GM23338 (cell line): ENCODE measurements at regions not wholly inside any gene's neighbourhood (a gene's known extent, or its start where the extent isn't known, plus 50 kb on each side); places are given as distances from the start of the nearest gene placed in this dataset.

ENCODE experiments used
- ATAC-seq: fragments of 200-7000 bp; cut with Tn5 transposase; 3 replicates; pipeline ENCODE4 v1.9.1; 2020
- DNase-seq: peaks from one replicate; pipeline ENCODE4 v3.0.0-alpha.2; 2015; ENCODE audit warnings: low spot score
- H2AFZ ChIP-seq: fragments of 200-600 bp; sonication (generic); 2 replicates; pipeline ENCODE4 v1.8.0; 2016; ENCODE audit warnings: antibody characterized with exemption, mild to moderate bottlenecking, moderate library complexity
- H3F3A ChIP-seq: fragments of 200-600 bp; sonication (generic); replicated peaks from 2 replicates; pipeline ENCODE4 v1.8.0; 2017; ENCODE audit warnings: antibody characterized with exemption, mixed run types, low read depth
- H3K27ac ChIP-seq: fragments of 200-600 bp; sonication (generic); 2 replicates; pipeline ENCODE4 v1.6.1; 2016; ENCODE audit warnings: low read depth
- H3K27me3 ChIP-seq: fragments of 200-600 bp; sonication (generic); 2 replicates; pipeline ENCODE4 v1.8.0; 2016; ENCODE audit warnings: mild to moderate bottlenecking, mixed run types, moderate library complexity; ENCODE audit not compliant: insufficient read depth
- H3K36me3 ChIP-seq: fragments of 200-600 bp; sonication (generic); 2 replicates; pipeline ENCODE4 v1.8.0; 2016; ENCODE audit warnings: mild to moderate bottlenecking; ENCODE audit not compliant: insufficient read depth
- H3K4me1 ChIP-seq: fragments of 200-600 bp; sonication (generic); 2 replicates; pipeline ENCODE4 v1.8.0; 2016; ENCODE audit warnings: mild to moderate bottlenecking, moderate library complexity; ENCODE audit not compliant: insufficient read depth
- H3K4me2 ChIP-seq: fragments of 200-600 bp; sonication (generic); 2 replicates; pipeline ENCODE4 v1.7.1; 2017; ENCODE audit warnings: mixed run types
- H3K4me3 ChIP-seq: fragments of 200-600 bp; sonication (generic); 2 replicates; pipeline ENCODE4 v1.6.1; 2016; ENCODE audit warnings: mixed run types
- H3K79me2 ChIP-seq: fragments of 200-600 bp; sonication (generic); replicated peaks from 2 replicates; pipeline ENCODE4 v1.8.0; 2017; ENCODE audit warnings: mild to moderate bottlenecking; ENCODE audit not compliant: insufficient read depth
- H3K9me2 ChIP-seq: fragments of 200-600 bp; sonication (generic); 2 replicates; pipeline ENCODE4 v1.8.0; 2017; ENCODE audit not compliant: insufficient read depth
- H4K20me1 ChIP-seq: fragments of 200-600 bp; sonication (generic); replicated peaks from 2 replicates; pipeline ENCODE4 v1.8.0; 2017; ENCODE audit warnings: mild to moderate bottlenecking; ENCODE audit not compliant: insufficient read depth
- H3K27ac Mint-ChIP-seq: 2 replicates; pipeline ENCODE4 v1.8.0; 2020; ENCODE audit warnings: inconsistent platforms, mild to moderate bottlenecking, moderate library complexity, mixed read lengths
- H3K27me3 Mint-ChIP-seq: 3 replicates; pipeline ENCODE4 v1.8.0; 2022; ENCODE audit warnings: low read depth, mild to moderate bottlenecking, moderate library complexity, mixed read lengths, inconsistent platforms; ENCODE audit not compliant: insufficient read depth, poor library complexity
- H3K36me3 Mint-ChIP-seq: 3 replicates; pipeline ENCODE4 v1.8.0; 2021; ENCODE audit warnings: low read depth, mild to moderate bottlenecking, inconsistent platforms, moderate library complexity, mixed read lengths
- H3K4me1 Mint-ChIP-seq: 3 replicates; pipeline ENCODE4 v1.8.0; 2020; ENCODE audit warnings: mild to moderate bottlenecking, inconsistent platforms, mixed read lengths
- H3K4me3 Mint-ChIP-seq: 3 replicates; pipeline ENCODE4 v1.8.0; 2021; ENCODE audit warnings: moderate library complexity, mild to moderate bottlenecking, inconsistent platforms, mixed read lengths
- H3K9me3 Mint-ChIP-seq: 3 replicates; pipeline ENCODE4 v1.8.0; 2020; ENCODE audit warnings: moderate library complexity, mild to moderate bottlenecking, inconsistent platforms, mixed read lengths
- CREB1 ChIP-seq: fragments of 250-450 bp; sonication (Bioruptor Pico); IDR thresholded peaks from 2 replicates; pipeline ENCODE4 v1.5.0; 2020; ENCODE audit warnings: low read depth, mild to moderate bottlenecking, moderate library complexity
- EZH2 ChIP-seq: fragments of 200-600 bp; sonication (generic); IDR thresholded peaks from one replicate; pipeline ENCODE4 v1.8.0; 2017; ENCODE audit warnings: antibody characterized with exemption, mild to moderate bottlenecking, low read depth; ENCODE audit not compliant: unreplicated experiment
- STAT1 ChIP-seq: IDR thresholded peaks from one replicate; pipeline ENCODE4 v1.6.1; 2016; ENCODE audit warnings: antibody characterized with exemption; ENCODE audit not compliant: unreplicated experiment
- ZNF114 ChIP-seq: fragments of 250-450 bp; sonication (Bioruptor Pico); IDR thresholded peaks from 2 replicates; pipeline ENCODE4 v1.5.0; 2020; ENCODE audit warnings: mild to moderate bottlenecking, moderate library complexity
- ZNF331 ChIP-seq: fragments of 250-450 bp; sonication (Bioruptor Pico); IDR thresholded peaks from 2 replicates; pipeline ENCODE4 v1.5.0; 2020; ENCODE audit warnings: low read depth, mild to moderate bottlenecking, moderate library complexity
- TF ChIP-seq, protein P1 (sequence below): fragments of 250-450 bp; sonication (Bioruptor Pico); IDR thresholded peaks from 2 replicates; pipeline ENCODE4 v1.5.0; 2020; ENCODE audit warnings: mild to moderate bottlenecking, moderate library complexity
- TF ChIP-seq, protein P2 (sequence below): IDR thresholded peaks from one replicate; pipeline ENCODE4 v1.6.1; 2018; ENCODE audit warnings: antibody characterized with exemption; ENCODE audit not compliant: unreplicated experiment
- TF ChIP-seq, protein P3 (sequence below): IDR thresholded peaks from 2 replicates; pipeline ENCODE4 v1.6.1; 2016; ENCODE audit warnings: antibody characterized with exemption
- TF ChIP-seq, protein P4 (sequence below), 2 experiments: fragments of 200-600 bp in 1 of 2; sonication (generic) in 1 of 2; conservative IDR thresholded peaks; 2 replicates each; pipeline versions ENCODE4 v1.5.1 to v1.6.1; 2016 to 2017; ENCODE audit warnings: antibody characterized with exemption in 2 of 2, low read depth in 2 of 2, mild to moderate bottlenecking in 2 of 2, moderate library complexity in 1 of 2

DNA sequence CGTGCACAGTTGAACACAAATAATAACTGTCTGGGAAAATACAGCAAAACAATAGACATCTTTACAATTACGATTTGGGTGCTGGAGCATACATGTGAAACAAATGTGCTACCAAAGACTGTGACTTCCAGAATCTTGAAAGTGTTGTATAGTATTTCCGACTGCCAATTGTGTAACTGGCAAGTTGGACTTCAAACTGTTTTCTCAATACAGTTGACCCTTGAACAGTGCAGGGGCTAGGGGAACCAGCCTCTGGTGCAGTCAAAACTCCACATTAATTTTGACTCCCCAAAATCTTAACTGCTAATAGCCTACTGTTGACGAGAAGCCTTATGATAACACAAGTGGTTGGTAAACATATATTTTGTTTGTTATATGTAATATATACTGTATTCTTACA lies 904.2 kb downstream of the EPHA3 start:
- H3K9me3 Mint-ChIP-seq: no peaks in the 10 kb centered on the region; the same call in 2 of the 3 replicates
- peak overlapping the region; percentile 84; the same call in 1 of the 2 replicates for H2AFZ ChIP-seq
- H4K20me1 ChIP-seq: no peaks in the 10 kb centered on the region
- no peaks in the 10 kb centered on the region for H3K36me3 ChIP-seq
- no peaks in the 10 kb centered on the region for H3K79me2 ChIP-seq
- no peak overlapping the region for H3K4me3 ChIP-seq
- H3K27me3 ChIP-seq: no peaks in the 10 kb centered on the region
- H3K4me2 ChIP-seq: no peak overlapping the region
- no peak overlapping the region for H3K27ac ChIP-seq
- H3K4me1 ChIP-seq: peaks cover 4% of the 10 kb centered on the region; the same call in 1 of the 2 replicates
- H3K4me3 Mint-ChIP-seq: no peak overlapping the region
- ATAC-seq (no peak), DNase-seq (no peak)
- peaks cover 9% of the 10 kb centered on the region; the same call in 2 of the 3 replicates for H3K4me1 Mint-ChIP-seq
- H3K9me2 ChIP-seq: peaks cover 11% of the 10 kb centered on the region
- H3K36me3 Mint-ChIP-seq: no peaks in the 10 kb centered on the region
- no peak overlapping the region for H3K27ac Mint-ChIP-seq
- H3F3A ChIP-seq: no peaks in the 10 kb centered on the region
- TF ChIP-seq STAT1 (no peak), CREB1 (CRISPR knock-in tag) (no peak), ZNF114 (CRISPR knock-in tag) (no peak), ZNF331 (CRISPR knock-in tag) (no peak), EZH2 (no peak)
- TF ChIP-seq, protein P1, sequence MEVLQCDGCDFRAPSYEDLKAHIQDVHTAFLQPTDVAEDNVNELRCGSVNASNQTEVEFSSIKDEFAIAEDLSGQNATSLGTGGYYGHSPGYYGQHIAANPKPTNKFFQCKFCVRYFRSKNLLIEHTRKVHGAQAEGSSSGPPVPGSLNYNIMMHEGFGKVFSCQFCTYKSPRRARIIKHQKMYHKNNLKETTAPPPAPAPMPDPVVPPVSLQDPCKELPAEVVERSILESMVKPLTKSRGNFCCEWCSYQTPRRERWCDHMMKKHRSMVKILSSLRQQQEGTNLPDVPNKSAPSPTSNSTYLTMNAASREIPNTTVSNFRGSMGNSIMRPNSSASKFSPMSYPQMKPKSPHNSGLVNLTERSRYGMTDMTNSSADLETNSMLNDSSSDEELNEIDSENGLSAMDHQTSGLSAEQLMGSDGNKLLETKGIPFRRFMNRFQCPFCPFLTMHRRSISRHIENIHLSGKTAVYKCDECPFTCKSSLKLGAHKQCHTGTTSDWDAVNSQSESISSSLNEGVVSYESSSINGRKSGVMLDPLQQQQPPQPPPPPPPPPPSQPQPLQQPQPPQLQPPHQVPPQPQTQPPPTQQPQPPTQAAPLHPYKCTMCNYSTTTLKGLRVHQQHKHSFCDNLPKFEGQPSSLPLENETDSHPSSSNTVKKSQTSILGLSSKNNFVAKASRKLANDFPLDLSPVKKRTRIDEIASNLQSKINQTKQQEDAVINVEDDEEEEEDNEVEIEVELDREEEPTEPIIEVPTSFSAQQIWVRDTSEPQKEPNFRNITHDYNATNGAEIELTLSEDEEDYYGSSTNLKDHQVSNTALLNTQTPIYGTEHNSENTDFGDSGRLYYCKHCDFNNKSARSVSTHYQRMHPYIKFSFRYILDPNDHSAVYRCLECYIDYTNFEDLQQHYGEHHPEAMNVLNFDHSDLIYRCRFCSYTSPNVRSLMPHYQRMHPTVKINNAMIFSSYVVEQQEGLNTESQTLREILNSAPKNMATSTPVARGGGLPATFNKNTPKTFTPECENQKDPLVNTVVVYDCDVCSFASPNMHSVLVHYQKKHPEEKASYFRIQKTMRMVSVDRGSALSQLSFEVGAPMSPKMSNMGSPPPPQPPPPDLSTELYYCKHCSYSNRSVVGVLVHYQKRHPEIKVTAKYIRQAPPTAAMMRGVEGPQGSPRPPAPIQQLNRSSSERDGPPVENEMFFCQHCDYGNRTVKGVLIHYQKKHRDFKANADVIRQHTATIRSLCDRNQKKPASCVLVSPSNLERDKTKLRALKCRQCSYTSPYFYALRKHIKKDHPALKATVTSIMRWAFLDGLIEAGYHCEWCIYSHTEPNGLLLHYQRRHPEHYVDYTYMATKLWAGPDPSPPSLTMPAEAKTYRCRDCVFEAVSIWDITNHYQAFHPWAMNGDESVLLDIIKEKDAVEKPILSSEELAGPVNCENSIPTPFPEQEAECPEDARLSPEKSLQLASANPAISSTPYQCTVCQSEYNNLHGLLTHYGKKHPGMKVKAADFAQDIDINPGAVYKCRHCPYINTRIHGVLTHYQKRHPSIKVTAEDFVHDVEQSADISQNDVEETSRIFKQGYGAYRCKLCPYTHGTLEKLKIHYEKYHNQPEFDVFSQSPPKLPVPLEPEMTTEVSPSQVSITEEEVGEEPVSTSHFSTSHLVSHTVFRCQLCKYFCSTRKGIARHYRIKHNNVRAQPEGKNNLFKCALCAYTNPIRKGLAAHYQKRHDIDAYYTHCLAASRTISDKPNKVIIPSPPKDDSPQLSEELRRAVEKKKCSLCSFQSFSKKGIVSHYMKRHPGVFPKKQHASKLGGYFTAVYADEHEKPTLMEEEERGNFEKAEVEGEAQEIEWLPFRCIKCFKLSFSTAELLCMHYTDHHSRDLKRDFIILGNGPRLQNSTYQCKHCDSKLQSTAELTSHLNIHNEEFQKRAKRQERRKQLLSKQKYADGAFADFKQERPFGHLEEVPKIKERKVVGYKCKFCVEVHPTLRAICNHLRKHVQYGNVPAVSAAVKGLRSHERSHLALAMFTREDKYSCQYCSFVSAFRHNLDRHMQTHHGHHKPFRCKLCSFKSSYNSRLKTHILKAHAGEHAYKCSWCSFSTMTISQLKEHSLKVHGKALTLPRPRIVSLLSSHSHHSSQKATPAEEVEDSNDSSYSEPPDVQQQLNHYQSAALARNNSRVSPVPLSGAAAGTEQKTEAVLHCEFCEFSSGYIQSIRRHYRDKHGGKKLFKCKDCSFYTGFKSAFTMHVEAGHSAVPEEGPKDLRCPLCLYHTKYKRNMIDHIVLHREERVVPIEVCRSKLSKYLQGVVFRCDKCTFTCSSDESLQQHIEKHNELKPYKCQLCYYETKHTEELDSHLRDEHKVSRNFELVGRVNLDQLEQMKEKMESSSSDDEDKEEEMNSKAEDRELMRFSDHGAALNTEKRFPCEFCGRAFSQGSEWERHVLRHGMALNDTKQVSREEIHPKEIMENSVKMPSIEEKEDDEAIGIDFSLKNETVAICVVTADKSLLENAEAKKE (CRISPR knock-in tag): no peak
- TF ChIP-seq, protein P2, sequence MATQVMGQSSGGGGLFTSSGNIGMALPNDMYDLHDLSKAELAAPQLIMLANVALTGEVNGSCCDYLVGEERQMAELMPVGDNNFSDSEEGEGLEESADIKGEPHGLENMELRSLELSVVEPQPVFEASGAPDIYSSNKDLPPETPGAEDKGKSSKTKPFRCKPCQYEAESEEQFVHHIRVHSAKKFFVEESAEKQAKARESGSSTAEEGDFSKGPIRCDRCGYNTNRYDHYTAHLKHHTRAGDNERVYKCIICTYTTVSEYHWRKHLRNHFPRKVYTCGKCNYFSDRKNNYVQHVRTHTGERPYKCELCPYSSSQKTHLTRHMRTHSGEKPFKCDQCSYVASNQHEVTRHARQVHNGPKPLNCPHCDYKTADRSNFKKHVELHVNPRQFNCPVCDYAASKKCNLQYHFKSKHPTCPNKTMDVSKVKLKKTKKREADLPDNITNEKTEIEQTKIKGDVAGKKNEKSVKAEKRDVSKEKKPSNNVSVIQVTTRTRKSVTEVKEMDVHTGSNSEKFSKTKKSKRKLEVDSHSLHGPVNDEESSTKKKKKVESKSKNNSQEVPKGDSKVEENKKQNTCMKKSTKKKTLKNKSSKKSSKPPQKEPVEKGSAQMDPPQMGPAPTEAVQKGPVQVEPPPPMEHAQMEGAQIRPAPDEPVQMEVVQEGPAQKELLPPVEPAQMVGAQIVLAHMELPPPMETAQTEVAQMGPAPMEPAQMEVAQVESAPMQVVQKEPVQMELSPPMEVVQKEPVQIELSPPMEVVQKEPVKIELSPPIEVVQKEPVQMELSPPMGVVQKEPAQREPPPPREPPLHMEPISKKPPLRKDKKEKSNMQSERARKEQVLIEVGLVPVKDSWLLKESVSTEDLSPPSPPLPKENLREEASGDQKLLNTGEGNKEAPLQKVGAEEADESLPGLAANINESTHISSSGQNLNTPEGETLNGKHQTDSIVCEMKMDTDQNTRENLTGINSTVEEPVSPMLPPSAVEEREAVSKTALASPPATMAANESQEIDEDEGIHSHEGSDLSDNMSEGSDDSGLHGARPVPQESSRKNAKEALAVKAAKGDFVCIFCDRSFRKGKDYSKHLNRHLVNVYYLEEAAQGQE: no peak
- TF ChIP-seq, protein P3, sequence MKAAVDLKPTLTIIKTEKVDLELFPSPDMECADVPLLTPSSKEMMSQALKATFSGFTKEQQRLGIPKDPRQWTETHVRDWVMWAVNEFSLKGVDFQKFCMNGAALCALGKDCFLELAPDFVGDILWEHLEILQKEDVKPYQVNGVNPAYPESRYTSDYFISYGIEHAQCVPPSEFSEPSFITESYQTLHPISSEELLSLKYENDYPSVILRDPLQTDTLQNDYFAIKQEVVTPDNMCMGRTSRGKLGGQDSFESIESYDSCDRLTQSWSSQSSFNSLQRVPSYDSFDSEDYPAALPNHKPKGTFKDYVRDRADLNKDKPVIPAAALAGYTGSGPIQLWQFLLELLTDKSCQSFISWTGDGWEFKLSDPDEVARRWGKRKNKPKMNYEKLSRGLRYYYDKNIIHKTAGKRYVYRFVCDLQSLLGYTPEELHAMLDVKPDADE: no peak
- TF ChIP-seq, protein P4, sequence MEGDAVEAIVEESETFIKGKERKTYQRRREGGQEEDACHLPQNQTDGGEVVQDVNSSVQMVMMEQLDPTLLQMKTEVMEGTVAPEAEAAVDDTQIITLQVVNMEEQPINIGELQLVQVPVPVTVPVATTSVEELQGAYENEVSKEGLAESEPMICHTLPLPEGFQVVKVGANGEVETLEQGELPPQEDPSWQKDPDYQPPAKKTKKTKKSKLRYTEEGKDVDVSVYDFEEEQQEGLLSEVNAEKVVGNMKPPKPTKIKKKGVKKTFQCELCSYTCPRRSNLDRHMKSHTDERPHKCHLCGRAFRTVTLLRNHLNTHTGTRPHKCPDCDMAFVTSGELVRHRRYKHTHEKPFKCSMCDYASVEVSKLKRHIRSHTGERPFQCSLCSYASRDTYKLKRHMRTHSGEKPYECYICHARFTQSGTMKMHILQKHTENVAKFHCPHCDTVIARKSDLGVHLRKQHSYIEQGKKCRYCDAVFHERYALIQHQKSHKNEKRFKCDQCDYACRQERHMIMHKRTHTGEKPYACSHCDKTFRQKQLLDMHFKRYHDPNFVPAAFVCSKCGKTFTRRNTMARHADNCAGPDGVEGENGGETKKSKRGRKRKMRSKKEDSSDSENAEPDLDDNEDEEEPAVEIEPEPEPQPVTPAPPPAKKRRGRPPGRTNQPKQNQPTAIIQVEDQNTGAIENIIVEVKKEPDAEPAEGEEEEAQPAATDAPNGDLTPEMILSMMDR (conservative IDR thresholded peaks at IDR 0.05; ENCODE audit: low read depth in 2 of 2): no peak
- no peaks in the 10 kb centered on the region for H3K27me3 Mint-ChIP-seq
